ENCODE measurements at regions not wholly inside any gene's neighbourhood (a gene's known extent, or its start where the extent isn't known, plus 50 kb on each side); places are given as distances from the start of the nearest gene placed in this dataset.

GRCh38 chr13:88436974-88437373, 765.8 kb downstream of the SLITRK5 start:
- H3K4me1 ChIP-seq: no peaks in the 10 kb centered on the region
- no peak overlapping the region for H3K4me3 ChIP-seq
- H3K36me3 ChIP-seq: no peaks in the 10 kb centered on the region
- WGBS, 2 donors: 70 to 83% methylated on average over 1 of the region's 1 CpG
- no peaks in the 10 kb centered on the region for H3K9me3 ChIP-seq
- intact Hi-C loops (cut with DNase I): no loop called here
- no peaks in the 10 kb centered on the region for H3K27me3 ChIP-seq
- no peak for TF ChIP-seq CTCF (IDR thresholded peaks at IDR 0.05)
- TF ChIP-seq POLR2A (IDR thresholded peaks at IDR 0.05): no peak
- TF ChIP-seq EP300 (IDR thresholded peaks at IDR 0.05): no peak
- no peak for TF ChIP-seq POLR2AphosphoS5 (IDR thresholded peaks at IDR 0.05)
- DNase-seq: no peak
- no peak overlapping the region for H3K27ac ChIP-seq

- Histone ChIP-seq H3K4me3 (no peak overlapping the region), H3K27me3 (no peaks in the 10 kb centered on the region), H3K27ac (no peak overlapping the region), H3K36me3 (no peaks in the 10 kb centered on the region), H3K9me3 (peaks cover 0 to 3% (median 0%) of the 10 kb centered on the region in 4 donors), H3K4me1 (no peaks in the 10 kb centered on the region)
- WGBS, 2 donors: 49 to 84% methylated on average over 2 of the region's 2 CpGs
- intact Hi-C loops (cut with DNase I): no loop called here
- no peak for DNase-seq
- TF ChIP-seq POLR2AphosphoS5 (IDR thresholded peaks at IDR 0.05): no peak
- TF ChIP-seq CTCF (IDR thresholded peaks at IDR 0.05): no peak
- TF ChIP-seq POLR2A (IDR thresholded peaks at IDR 0.05): no peak
- no peak for TF ChIP-seq EP300 (IDR thresholded peaks at IDR 0.05)
Observed at GRCh38 chr13:88450515-88450914, 779.3 kb downstream of the SLITRK5 start.

- intact Hi-C loops (cut with DNase I): no loop called here
- Histone ChIP-seq H3K4me3 (no peak overlapping the region), H3K27ac (no peak overlapping the region), H3K9me3 (peaks cover 0 to 3% (median 0%) of the 10 kb centered on the region in 4 donors), H3K4me1 (no peaks in the 10 kb centered on the region), H3K36me3 (no peaks in the 10 kb centered on the region), H3K27me3 (no peaks in the 10 kb centered on the region)
- WGBS, 2 donors: 49 to 70% methylated on average over 3 of the region's 3 CpGs
- TF ChIP-seq EP300 (IDR thresholded peaks at IDR 0.05) (no peak), CTCF (IDR thresholded peaks at IDR 0.05) (no peak), POLR2AphosphoS5 (IDR thresholded peaks at IDR 0.05) (no peak), POLR2A (IDR thresholded peaks at IDR 0.05) (no peak)
- DNase-seq: no peak
Observed at GRCh38 chr13:88456151-88456550, 785.0 kb downstream of the SLITRK5 start.

GRCh38 chr13:88459331-88459730, 788.2 kb downstream of the SLITRK5 start:
- TF ChIP-seq EP300 (IDR thresholded peaks at IDR 0.05) (no peak), POLR2AphosphoS5 (IDR thresholded peaks at IDR 0.05) (no peak)
- no peaks in the 10 kb centered on the region for H3K9me3 ChIP-seq
- H3K27me3 ChIP-seq: no peaks in the 10 kb centered on the region
- H3K27ac ChIP-seq: no peak overlapping the region
- H3K4me3 ChIP-seq: no peak overlapping the region
- no peaks in the 10 kb centered on the region for H3K4me1 ChIP-seq
- DNase-seq: no peak
- intact Hi-C loops (cut with DNase I): no loop called here
- no peaks in the 10 kb centered on the region for H3K36me3 ChIP-seq

GRCh38 chr13:88461272-88462009, 790.3 kb downstream of the SLITRK5 start:
- DNase-seq: no peak
- H3K9me3 ChIP-seq: no peaks in the 10 kb centered on the region
- 71 to 74% methylated on average over 3 of the region's 3 CpGs for WGBS, 2 donors
- no peaks in the 10 kb centered on the region for H3K27me3 ChIP-seq
- H3K4me1 ChIP-seq: no peaks in the 10 kb centered on the region
- TF ChIP-seq CTCF (IDR thresholded peaks at IDR 0.05) (no peak), POLR2A (IDR thresholded peaks at IDR 0.05) (no peak)
- no peak overlapping the region for H3K27ac ChIP-seq
- intact Hi-C loops (cut with DNase I): no loop called here
- no peak overlapping the region for H3K4me3 ChIP-seq
- no peaks in the 10 kb centered on the region for H3K36me3 ChIP-seq

All from sigmoid colon (tissue), 6 donors.